CD4-positive, alpha-beta T cell treated with Interleukin-15 for 4 hours (primary cell): ENCODE measurements at regions not wholly inside any gene's neighbourhood (a gene's known extent, or its start where the extent isn't known, plus 50 kb on each side); places are given as distances from the start of the nearest gene placed in this dataset.
"Not testable (repeated sequence)": the region's sequence is repeated elsewhere in the genome, so short reads cannot be mapped to it uniquely, and the experiment has no call there.

Experiments used
- DNase-seq: peaks from one replicate; pipeline ENCODE4 v3.0.0-alpha.2; 2020; ENCODE audit warnings: low spot score

- no peak for DNase-seq
Measured at GRCh38 chr15:63434576-63435186, 53.0 kb upstream of the CA12 start.

DNA sequence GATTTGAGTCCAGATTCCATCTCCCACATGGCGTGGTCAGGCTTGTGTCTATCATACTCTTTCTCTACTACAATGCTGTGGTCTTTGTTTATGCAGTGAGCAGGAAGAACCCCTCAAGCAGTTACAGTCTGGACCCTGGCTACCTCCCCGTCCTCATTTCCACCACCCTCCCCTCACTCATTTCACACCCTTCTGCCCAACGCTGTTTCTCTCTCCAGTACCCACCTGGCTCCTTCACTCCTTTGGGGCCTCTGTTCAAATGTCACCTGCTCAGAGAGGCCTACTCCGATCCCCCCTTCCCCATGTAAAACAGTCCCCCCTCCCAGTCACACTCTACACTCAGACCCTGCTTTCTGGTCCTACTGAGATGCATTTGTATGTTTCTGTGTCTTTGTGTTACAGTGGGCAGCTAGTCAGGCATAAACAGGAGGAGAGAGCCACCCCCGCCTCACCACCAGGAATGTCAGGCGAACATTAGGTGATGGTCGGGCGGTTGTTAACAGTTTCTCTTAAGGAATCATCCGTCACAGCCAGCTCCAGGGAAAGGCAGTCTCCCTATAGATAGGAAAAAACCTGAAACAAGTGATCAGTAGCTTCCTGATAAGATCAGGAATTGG lies 53.7 kb upstream of the CA12 start:
- DNase-seq = no peak

DNA sequence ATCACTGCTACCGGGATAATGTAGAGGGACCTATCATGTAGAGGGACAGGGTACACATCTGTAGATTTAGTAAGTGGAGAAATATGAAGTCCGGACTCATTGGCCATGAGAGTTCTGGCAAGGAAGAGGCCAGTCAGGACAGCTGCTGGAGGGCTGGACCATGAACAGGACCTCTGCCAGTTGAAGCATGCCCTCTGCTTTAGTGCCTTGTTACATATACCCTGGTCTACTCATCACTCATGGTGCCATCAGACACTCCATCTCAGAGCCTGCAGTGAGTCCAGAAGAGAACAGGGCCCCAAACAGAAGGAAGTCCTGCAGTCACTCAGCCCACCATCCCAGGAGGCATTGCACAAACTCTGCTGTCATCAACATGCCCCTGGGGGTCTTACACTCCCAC lies 54.7 kb upstream of the CA12 start:
- no peak for DNase-seq

DNA sequence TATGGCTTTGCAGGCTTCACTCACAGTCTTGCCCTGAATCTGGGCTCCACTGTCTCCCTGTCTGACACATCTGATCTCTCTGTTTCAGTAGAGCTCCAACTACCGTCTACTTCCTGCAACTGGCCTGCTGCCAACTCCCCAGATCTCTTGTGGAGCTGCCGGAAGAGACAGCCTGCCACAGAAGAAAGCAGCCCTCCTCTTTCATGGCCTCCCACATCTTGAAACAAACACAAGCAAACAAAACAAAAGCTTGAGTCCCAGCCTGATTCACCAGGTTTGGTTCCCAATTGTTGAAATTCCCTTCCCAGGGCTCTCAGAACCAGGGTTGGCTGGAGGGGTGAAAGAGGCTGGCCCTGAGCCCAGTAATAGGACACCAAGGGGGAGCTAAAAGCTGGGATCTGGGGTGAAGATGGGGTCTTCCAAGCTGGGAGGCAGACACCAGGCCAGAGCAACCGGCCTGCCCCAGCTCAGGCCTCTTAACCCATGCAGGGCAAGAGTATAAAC lies 55.3 kb upstream of the CA12 start:
- DNase-seq = peak; percentile 56

GRCh38 chr15:63439536-63440264 lies 58.1 kb upstream of the CA12 start:
- DNase-seq = no peak

- no peak for DNase-seq
Measured at GRCh38 chr15:63440265-63440648, 58.6 kb upstream of the CA12 start.

GRCh38 chr15:63440756-63441155 lies 59.1 kb upstream of the CA12 start:
- DNase-seq = peak; percentile 2

- DNase-seq = no peak
Measured at GRCh38 chr15:63441266-63441665, 59.6 kb upstream of the CA12 start.

DNA sequence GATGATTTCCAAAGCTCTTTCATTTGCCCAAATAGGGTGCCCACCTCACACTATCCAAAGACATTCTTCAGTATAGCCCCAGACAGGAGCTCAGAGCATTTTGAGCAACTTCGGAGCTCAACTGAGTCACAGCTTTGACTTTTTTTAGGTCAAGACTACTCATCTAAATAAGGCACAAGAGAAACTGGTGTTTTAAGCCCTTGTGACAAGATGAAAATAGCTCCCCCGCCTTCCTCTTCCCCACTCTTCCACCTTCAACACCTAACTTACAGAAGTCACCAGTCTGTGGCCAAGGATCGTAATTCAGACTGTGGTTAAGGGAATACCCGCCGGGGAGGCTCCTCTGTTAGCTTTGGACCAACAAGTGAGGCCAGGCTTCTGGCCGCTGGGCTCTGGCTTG lies 60.4 kb upstream of the CA12 start:
- no peak for DNase-seq

- no peak for DNase-seq
Measured at GRCh38 chr15:63444611-63445010, 59.8 kb upstream of the USP3 start.

DNA sequence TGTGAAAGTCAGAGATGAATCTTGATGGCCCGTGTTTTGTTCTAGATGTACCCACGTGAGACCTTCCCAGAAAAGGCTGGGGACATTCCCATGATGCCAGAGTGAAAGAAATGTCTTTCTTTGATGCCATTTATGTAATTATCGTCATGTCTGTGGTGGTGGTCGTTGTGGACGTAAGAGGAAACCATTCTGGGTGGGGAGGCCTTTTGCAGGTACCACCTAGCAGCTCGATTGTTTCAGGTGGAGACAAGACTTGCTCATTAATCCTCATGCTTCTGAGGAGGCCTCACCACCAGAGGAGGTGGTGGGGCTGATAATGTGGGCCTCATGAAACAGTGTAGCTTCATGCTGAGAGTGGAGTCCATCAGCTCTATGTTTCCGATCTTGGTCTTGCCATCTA lies 58.1 kb upstream of the USP3 start:
- DNase-seq = peak; percentile 29

GRCh38 chr15:63447017-63447676 lies 57.2 kb upstream of the USP3 start:
- DNase-seq = no peak

DNA sequence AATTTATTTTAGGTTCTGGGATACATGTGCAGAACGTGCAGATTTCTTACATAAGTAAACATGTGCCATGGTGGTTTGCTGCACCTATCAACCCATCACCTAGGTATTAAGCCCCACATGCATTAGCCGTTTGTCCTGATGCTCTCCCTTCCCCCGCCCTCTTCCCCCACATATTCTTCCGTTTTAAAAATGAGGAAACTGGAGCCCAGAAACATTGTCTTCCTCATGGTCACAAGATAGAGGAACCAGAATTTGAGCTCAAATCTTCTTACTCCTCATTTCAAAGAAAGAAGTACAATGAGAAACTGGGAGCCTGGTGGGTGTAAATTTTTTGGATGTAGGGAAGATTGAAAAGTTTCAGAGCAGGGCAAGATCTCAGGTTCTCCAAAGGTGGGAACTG lies 56.1 kb upstream of the USP3 start:
- DNase-seq = no peak

DNA sequence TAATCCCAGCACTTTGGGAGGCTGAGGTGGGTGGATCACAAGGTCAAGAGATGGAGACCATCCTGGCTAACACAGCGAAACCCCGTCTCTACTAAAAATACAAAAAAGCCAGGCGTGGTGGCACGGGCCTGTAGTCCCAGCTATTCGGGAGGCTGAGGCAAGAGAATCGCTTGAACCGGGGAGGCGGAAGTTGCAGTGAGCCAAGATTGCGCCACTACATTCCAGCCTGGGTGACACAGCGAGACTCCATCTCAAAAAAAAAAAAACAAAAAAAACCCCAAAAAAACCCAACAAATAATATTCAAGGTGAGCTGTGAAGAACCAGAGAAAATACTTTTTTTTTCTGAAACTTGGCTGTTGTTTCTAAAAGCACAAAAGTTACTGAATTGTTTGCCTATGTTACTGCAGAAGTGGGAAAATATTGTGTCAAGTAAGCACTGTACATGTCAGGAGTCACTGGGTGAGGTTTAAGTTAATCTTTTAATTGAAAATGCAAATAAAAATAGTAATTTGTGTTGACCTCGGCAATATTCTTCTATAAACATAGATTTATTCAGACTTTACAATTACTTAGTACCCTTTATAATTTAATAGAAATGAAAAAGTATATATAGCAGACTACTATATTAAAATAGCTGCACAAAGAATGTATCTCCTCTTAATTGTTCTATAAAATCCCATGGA lies 55.4 kb upstream of the USP3 start:
- DNase-seq = not testable (repeated sequence)

GRCh38 chr15:63449731-63450130 lies 54.7 kb upstream of the USP3 start:
- no peak for DNase-seq

GRCh38 chr15:63450884-63451225 lies 53.5 kb upstream of the USP3 start:
- DNase-seq = no peak

- no peak for DNase-seq
Measured at GRCh38 chr15:63451671-63452315, 52.6 kb upstream of the USP3 start.

- DNase-seq = no peak
Measured at GRCh38 chr15:63452552-63453136, 51.7 kb upstream of the USP3 start.

DNA sequence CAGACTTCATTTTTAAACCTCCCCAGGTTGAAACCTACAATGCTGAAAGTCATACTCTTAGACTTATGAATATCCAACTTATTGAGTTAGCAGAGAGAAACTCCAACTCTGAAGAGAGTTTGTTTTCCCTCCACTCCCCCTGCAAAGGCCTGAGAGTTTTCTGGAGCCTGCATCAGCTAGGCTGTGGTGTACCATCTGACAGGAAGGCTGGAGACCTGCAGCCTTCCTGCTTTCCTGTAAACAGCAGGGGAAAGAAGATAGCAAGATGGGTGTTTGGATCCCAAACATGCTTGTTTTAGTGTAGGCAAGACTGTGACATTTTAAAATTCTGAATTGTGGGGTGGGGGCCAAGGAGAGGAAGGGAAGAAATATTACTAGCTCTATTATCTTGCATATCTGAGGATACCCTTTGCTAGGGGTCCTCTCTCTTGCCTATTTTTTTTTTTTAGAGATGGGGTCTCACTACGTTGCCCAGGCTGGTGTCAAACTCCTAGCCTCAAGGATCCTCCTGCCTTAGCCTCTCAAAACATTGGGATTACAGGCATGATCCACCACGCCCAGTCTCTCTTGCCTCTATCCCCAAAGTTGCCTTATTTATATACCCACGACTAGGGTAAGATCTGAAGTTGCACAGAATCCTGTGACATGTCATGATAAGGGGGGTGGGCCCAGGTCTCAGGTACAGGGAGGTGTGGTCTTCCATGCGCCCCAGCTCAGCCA lies 51.0 kb upstream of the USP3 start:
- DNase-seq = no peak

DNA sequence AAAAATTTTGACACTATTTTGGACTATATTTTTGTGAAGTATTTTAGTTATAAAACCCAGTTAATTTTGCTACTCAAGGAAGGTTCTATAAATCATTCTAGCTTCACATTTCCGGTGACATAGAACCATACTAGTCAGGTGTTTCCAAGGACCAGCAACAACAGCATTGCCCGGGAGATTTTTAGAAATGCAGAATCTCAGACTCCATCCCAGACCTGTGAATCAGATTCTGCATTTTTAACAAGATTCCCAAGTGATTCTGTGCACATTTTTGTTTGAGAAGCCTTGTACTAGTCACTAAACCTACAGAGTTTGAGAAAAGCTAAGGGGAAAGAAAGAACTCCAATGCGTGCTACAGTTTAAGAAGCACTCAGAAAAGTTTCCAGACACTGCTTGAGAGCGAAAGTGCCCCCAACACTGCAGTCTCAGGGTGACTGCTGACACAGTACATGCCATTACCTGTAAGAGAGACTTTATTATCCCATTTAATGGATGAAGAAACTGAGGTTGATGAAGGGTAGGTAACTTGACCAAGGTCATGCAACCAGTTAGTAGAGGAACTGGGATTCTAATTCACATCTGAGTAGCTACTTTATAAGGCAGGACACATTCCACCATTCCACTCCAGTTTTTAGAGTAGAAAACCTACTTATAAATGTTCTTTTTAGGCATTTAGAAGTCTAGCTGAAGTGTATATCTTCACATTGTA lies 49.7 kb upstream of the USP3 start:
- DNase-seq = no peak
